Superior temporal gyrus (tissue), 1 donor: ENCODE measurements at regions not wholly inside any gene's neighbourhood (a gene's known extent, or its start where the extent isn't known, plus 50 kb on each side); places are given as distances from the start of the nearest gene placed in this dataset.

Source experiments
- DNase-seq: peaks from one replicate; pipeline ENCODE4 v3.0.0-alpha.2; 2016; ENCODE audit errors: extremely low spot score

GRCh38 chr5:103667068-103667467 lies 104.5 kb upstream of the NUDT12 start:
- DNase-seq = no peak

- DNase-seq = no peak
Measured at GRCh38 chr5:103657301-103657700, 94.7 kb upstream of the NUDT12 start.

GRCh38 chr5:103648086-103648485 lies 85.5 kb upstream of the NUDT12 start:
- no peak for DNase-seq

GRCh38 chr5:103646698-103647614 lies 84.4 kb upstream of the NUDT12 start:
- DNase-seq = no peak

- DNase-seq = no peak
Measured at GRCh38 chr5:103645816-103646215, 83.2 kb upstream of the NUDT12 start.

- no peak for DNase-seq
Measured at GRCh38 chr5:103638979-103639378, 76.4 kb upstream of the NUDT12 start.

- no peak for DNase-seq
Measured at GRCh38 chr5:103624675-103625074, 62.1 kb upstream of the NUDT12 start.

- no peak for DNase-seq
Measured at GRCh38 chr5:103624035-103624480, 61.5 kb upstream of the NUDT12 start.

- no peak for DNase-seq
Measured at GRCh38 chr5:103623425-103623824, 60.8 kb upstream of the NUDT12 start.

- DNase-seq = no peak
Measured at GRCh38 chr5:103621548-103621930, 59.0 kb upstream of the NUDT12 start.

GRCh38 chr5:103620851-103621547 lies 58.4 kb upstream of the NUDT12 start:
- no peak for DNase-seq

GRCh38 chr5:103617913-103618312 lies 55.3 kb upstream of the NUDT12 start:
- DNase-seq = no peak

GRCh38 chr5:103617090-103617489 lies 54.5 kb upstream of the NUDT12 start:
- no peak for DNase-seq

GRCh38 chr5:103612545-103612944 lies 50.0 kb upstream of the NUDT12 start:
- no peak for DNase-seq
